HG02973 (cell line): ENCODE measurements at regions not wholly inside any gene's neighbourhood (a gene's known extent, or its start where the extent isn't known, plus 50 kb on each side); places are given as distances from the start of the nearest gene placed in this dataset.

Source experiments
- ATAC-seq: cut with Tn5 transposase; IDR thresholded peaks from one replicate; pipeline ENCODE4 v1.9.1; 2021; ENCODE audit warnings: moderate library complexity; ENCODE audit not compliant: unreplicated experiment

GRCh38 chr10:21176934-21177480 is 279.9 kb upstream of the NEBL start:
- no peak for ATAC-seq

DNA sequence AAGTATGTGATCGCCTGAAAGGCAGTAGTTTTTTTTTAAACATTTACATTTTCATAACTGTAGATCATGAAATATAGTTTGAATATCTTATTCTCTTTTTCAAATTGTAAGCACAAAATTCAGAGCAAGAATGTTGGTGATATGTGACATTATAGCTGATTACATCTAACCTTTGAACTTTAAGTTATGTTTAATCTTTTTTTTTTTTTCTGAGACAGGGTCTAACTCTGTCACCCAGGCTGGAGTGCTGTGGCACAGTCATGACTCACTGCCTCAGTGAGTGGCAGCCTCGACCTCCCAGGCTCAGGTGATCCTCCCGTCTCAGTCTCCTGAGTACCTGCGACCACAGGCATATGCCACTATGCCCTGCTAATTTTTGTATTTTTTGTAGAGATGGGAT is 278.7 kb upstream of the NEBL start:
- no peak for ATAC-seq

DNA sequence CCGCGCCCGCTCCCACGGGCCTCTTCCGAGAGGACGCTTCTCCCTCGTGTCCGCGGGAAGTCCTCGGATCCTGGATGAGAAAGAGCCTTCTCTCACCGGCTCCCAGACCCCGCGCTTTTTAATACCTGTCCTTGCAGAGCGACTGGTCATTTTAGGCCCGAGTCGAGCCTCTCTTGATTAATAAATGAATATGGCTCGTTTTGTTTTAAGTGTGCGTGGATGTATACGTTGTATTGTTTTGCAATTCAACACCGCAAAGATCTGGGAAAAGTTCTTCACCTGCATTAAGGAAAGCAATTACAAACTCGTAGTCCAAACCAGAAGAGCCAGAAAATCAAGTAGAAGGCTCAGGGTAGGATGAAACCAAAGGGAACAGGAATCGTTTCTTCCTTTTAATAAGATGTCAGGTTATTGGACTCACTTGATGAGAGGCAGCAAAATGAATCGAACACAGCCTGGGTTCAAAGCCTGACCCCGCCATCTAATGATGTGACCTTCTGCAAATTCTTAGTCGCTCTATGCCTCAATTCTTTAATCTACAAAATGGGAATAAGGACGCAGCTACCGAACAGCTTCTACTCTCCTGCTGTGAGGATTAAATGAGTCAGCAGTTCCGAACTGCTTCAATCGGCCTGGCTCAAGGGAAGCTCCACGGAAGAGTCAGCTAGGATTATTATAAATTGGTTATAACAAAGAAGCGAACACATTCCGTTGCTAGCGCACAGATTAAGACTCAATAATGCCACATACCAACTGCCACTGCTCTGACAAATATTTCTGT is 277.8 kb upstream of the NEBL start:
- ATAC-seq: no peak

DNA sequence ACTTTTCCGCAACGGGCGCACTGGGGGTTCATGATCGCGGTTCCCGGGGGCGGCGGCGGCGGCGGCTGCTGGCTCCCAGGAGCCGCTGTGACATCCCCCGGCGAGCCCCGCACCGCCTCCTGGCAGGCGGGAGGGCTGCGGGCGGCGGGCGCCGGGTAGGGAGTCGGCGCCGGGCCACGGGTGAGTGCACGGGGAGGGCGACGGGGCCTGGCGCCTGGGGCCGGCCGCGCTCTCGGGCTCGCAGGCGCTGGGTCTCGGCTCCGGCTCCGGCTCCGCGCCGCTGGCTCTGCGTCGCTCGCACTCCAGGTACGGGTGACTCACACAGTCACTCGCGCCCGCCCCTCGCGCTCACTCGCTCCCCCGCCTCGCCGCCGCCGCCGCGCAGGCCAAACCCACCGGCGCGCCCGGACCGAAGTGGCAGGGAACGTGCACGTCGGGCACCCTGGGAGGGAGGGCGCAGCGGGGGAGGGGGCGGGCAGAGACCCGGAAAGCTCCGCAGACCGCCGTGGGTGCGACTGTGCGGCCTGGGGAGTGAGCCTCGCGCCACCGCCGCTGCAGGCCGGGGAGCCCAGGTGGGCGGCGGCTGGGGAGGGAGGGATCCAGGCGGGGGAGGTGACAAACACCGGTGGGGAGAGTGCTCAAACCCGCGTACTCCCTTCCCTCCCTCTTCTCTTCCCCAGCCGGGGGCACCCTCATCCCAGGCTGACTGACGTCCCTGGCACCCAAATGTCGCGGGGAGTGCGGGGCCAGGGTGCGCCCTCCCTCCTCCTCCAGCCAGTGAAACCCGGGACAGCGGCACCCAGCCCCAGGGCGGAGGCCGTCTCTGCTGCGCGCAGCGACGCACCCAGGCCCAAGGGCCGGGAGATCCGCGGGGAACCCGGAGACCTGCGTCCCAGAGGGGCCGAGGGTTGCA is 276.9 kb upstream of the NEBL start:
- ATAC-seq: no peak

GRCh38 chr10:21172930-21173801 is 276.1 kb upstream of the NEBL start:
- no peak for ATAC-seq

DNA sequence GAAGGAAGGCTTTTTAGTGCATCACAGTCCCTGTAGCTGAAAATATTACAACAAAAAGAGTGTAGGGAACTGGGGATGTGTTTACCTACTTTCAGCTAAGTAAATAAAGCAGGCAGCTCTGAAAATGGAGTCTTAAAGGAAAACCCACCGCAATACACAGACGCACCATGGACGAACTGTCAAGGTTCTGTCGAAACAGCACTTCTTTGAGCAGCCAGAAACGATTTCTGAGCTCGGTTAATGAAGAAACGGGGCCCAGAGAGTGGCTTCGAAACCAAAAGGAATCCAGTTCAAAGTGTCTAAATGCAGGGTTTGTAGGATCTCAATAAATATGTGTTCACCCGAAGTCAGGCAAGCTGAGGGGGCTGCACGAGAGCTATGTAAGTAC is 275.4 kb upstream of the NEBL start:
- ATAC-seq: no peak

- no peak for ATAC-seq
Observed at GRCh38 chr10:21171936-21172541, 274.9 kb upstream of the NEBL start.

DNA sequence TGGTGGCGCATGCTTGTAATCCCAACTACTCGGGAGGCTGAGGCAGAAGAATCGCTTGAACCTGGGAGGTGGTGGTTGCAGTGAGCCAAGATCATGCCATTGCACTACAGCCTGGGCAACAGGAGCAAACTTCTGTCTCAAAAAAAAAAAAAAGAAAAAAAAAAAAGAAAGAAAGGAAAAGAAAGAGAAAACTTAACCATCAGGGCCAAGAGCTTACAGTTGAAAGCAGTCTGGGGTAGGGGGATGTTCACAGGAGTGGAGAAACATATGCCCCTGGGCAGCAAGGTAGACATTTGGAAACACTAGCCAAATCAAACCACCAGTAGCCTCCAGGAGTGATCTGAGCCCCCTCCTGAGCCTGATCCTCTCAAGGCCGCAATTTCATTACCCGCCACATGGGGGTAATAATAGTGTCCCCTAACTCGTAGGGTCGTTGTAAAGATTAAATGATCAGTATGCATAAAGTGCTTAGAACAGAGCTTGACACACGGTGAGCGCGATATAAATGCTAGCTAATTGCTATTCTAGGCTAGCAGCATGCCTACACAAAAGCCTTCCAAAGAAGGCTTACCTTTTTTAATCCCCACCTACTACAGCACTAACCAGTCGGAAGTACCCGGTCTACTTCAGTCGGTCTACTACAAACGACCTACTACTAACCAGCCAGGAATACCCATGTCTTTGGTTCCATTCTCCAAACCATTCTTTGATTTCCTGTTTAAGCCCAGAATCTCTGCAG is 274.3 kb upstream of the NEBL start:
- ATAC-seq: no peak

DNA sequence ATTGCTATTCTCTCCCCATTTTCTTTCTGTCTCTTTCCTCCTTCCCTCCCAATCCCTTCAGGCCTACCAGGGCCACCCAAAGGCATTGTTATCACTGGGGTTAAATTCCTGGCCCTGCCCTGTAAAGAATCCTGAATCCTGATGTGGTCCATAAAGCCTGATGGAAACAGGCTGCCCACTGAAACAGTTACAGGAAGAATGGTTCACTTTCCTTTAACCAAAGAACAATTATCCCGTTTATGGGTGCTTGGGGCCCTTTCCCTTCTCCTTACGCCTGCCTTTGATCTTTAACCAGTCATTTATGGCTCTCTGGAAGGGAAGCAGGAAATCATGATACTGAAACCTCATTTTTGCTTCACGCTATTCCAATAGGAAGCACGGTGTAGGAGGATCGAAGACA is 273.1 kb upstream of the NEBL start:
- no peak for ATAC-seq

GRCh38 chr10:21169271-21169670 is 272.2 kb upstream of the NEBL start:
- no peak for ATAC-seq

DNA sequence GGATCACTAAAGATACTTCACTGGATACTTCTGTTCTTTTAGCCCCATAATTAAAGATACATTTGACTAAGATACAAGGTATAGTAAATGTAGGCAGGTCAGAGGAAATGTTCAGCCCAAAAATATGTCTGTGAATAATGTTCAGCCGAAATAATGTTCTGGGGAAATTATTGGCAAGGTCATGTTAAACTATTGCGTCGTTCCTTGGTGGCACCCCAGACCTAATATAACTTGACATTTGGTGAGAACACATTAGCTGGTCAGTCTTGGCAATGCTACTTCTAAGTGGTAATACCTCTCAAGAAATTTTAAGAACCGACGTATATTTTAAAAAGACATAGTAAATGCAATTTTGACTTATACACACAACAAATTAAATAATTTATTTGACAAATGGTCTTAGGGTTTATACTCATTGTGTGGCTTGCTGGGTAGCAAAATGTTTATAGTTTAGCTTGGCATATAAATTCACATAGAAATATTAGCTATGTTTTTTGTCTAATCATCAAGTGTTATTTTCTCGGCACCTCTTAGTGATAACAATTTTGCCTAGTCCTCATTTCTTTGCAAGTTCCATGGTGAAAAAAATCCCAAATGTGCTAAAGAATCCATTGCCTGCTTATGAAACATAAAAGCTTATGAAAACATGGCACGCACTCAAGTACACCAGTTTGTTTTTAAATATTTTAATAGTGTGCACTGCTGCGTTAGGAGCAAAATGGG is 270.3 kb upstream of the NEBL start:
- no peak for ATAC-seq

GRCh38 chr10:21166557-21167287 is 269.6 kb upstream of the NEBL start:
- no peak for ATAC-seq

DNA sequence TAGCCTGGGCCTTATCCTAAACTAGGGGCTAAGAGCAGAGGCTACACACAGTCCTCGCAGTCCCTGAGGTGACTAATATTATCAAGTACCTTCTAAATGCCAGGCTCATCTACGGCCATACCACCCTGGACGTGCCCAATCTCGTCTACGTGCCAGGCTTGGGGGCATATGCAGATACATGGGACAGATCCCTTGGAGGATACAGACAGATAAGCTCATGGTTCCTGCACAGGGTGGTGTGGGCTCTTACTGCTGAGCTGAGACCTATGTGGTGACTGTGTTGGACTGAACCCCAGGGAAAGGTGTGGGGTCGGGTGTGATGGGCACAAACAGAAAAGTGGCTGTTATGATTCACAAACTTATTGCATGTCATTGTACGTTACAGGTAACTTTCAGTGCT is 268.4 kb upstream of the NEBL start:
- no peak for ATAC-seq

DNA sequence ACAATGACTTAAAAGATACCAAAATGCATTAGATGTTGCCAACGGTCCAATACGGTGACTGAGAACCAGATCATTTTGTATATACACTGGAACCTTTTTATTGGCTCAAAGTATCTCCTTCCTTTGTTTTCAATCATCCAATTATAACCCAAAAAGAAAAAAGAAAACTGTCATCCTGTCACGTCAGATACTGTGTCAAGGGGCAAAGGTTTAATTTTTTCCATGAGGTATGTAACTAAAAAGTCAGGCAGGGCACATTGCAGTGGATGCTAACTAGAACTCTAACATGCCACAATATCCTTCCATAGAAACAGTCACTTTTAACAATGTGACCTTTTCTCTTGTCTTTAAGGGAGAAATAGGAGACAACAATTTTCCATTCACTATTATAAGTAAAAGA is 267.6 kb upstream of the NEBL start:
- ATAC-seq: no peak

- ATAC-seq: no peak
Observed at GRCh38 chr10:21162948-21163347, 265.8 kb upstream of the NEBL start.

- ATAC-seq: no peak
Observed at GRCh38 chr10:21161647-21162046, 264.5 kb upstream of the NEBL start.

- ATAC-seq: no peak
Observed at GRCh38 chr10:21161090-21161625, 264.0 kb upstream of the NEBL start.

DNA sequence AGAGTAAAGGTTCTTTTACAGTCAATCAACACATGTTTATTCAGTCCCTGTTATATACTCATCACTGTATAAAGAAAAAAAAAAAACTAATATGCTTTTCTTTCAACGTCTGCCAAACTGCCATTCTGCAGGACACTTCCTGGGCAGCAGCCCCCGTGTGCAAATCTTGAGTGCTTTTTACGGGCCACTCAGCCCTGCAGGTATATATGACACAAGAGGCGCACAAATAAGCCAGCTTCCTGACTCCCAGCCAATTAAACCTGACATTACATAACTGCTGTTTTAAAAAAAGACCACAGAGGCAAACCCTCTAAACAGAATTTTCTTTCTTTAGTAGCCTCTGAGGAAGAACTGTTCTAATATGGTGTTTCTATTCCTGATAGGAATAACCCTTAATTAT is 263.0 kb upstream of the NEBL start:
- ATAC-seq: no peak
